ENCODE measurements at regions not wholly inside any gene's neighbourhood (a gene's known extent, or its start where the extent isn't known, plus 50 kb on each side); places are given as distances from the start of the nearest gene placed in this dataset.

GRCh38 chrX:39176105-39176504 is 374.8 kb downstream of the MID1IP1 start:
- DNase-seq = no peak

GRCh38 chrX:39189431-39189830 is 388.2 kb downstream of the MID1IP1 start:
- no peak for DNase-seq

GRCh38 chrX:39194673-39195072 is 393.4 kb downstream of the MID1IP1 start:
- DNase-seq = no peak

GRCh38 chrX:39195156-39195555 is 393.9 kb downstream of the MID1IP1 start:
- DNase-seq = peak; percentile 8

GRCh38 chrX:39196192-39197102 is 395.2 kb downstream of the MID1IP1 start:
- peak; percentile 64 for DNase-seq

- no peak for DNase-seq
Measured at GRCh38 chrX:39199429-39199828, 398.2 kb downstream of the MID1IP1 start.

- DNase-seq = peak; percentile 23
Measured at GRCh38 chrX:39201305-39201990, 400.2 kb downstream of the MID1IP1 start.

- DNase-seq = no peak
Measured at GRCh38 chrX:39202641-39203040, 401.4 kb downstream of the MID1IP1 start.

- no peak for DNase-seq
Measured at GRCh38 chrX:39203427-39203826, 402.2 kb downstream of the MID1IP1 start.

- no peak for DNase-seq
Measured at GRCh38 chrX:39204353-39204752, 403.1 kb downstream of the MID1IP1 start.

- peak; percentile 71 for DNase-seq
Measured at GRCh38 chrX:39204945-39205344, 403.7 kb downstream of the MID1IP1 start.

GRCh38 chrX:39205467-39205866 is 404.2 kb downstream of the MID1IP1 start:
- peak; percentile 3 for DNase-seq

- no peak for DNase-seq
Measured at GRCh38 chrX:39206399-39207145, 405.3 kb downstream of the MID1IP1 start.

GRCh38 chrX:39211501-39211900 is 410.2 kb downstream of the MID1IP1 start:
- DNase-seq = no peak

- peak; percentile 62 for DNase-seq
Measured at GRCh38 chrX:39212456-39212855, 411.2 kb downstream of the MID1IP1 start.

- no peak for DNase-seq
Measured at GRCh38 chrX:39214387-39215126, 413.3 kb downstream of the MID1IP1 start.

- DNase-seq = no peak
Measured at GRCh38 chrX:39220952-39221351, 419.7 kb downstream of the MID1IP1 start.

- no peak for DNase-seq
Measured at GRCh38 chrX:39222346-39223113, 421.3 kb downstream of the MID1IP1 start.

GRCh38 chrX:39226251-39226650 is 425.0 kb downstream of the MID1IP1 start:
- DNase-seq = no peak

GRCh38 chrX:39227371-39227770 is 426.1 kb downstream of the MID1IP1 start:
- DNase-seq = no peak

GRCh38 chrX:39238006-39238405 is 436.7 kb downstream of the MID1IP1 start:
- DNase-seq = peak; percentile 22

GRCh38 chrX:39242187-39242586 is 440.9 kb downstream of the MID1IP1 start:
- peak; percentile 9 for DNase-seq

Measured in activated CD4-positive, alpha-beta T cell treated with anti-CD3 and anti-CD28 coated beads for 48 hours (primary cell).